Nephron (organoid): ENCODE measurements at regions not wholly inside any gene's neighbourhood (a gene's known extent, or its start where the extent isn't known, plus 50 kb on each side); places are given as distances from the start of the nearest gene placed in this dataset.

Experiments used
- H3K27ac Mint-ChIP-seq, 3 experiments: 2 replicates each; pipeline ENCODE4 v1.8.0; 2020; ENCODE audit warnings: mixed read lengths in 3 of 3, mild to moderate bottlenecking in 2 of 3, moderate library complexity in 1 of 3
- H3K27me3 Mint-ChIP-seq: 2 replicates; pipeline ENCODE4 v1.8.0; 2021; ENCODE audit warnings: low read depth, mild to moderate bottlenecking, moderate library complexity, mixed read lengths
- H3K36me3 Mint-ChIP-seq: 2 replicates; pipeline ENCODE4 v1.8.0; 2020; ENCODE audit warnings: low read depth, mixed read lengths
- H3K4me1 Mint-ChIP-seq: 2 replicates; pipeline ENCODE4 v1.8.0; 2020; ENCODE audit warnings: mixed read lengths
- H3K4me3 Mint-ChIP-seq, 3 experiments: 2 replicates each; pipeline ENCODE4 v1.8.0; 2020; ENCODE audit warnings: mild to moderate bottlenecking in 3 of 3, mixed read lengths in 3 of 3, moderate library complexity in 2 of 3
- H3K9me3 Mint-ChIP-seq: 2 replicates; pipeline ENCODE4 v1.8.0; 2020; ENCODE audit warnings: mixed read lengths
- TF ChIP-seq, protein P1 (sequence below), 3 experiments: fragments of 200-600 bp; sonication (generic); IDR thresholded peaks; one replicate each; pipeline ENCODE4 v1.5.0; 2021; ENCODE audit warnings: antibody characterized with exemption in 3 of 3; ENCODE audit not compliant: unreplicated experiment in 3 of 3

DNA sequence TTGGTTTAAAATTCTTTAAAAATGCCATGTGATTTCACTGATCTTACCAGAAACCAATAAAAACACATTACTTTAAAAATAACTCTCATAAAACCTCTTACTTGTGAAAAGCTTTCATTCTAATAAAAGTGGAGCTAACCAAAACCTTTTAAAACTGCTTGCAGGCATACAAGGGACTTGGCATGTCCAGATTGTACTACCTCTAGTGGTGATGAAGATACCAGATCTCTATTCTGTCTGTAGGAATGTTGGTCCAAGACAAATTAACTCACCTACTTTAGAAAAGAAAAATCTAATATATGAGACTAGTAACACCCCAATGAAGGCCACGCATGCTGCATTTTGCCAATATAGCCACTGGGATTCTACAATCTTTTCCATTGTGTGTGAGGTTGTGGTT, 151.0 kb upstream of the SALL1 start:
- H3K4me1 Mint-ChIP-seq, result peaks cover 15% of the 10 kb centered on the region
- peaks cover 8% of the 10 kb centered on the region for H3K9me3 Mint-ChIP-seq
- no peak overlapping the region for H3K27ac Mint-ChIP-seq
- no peaks in the 10 kb centered on the region for H3K27me3 Mint-ChIP-seq
- H3K4me3 Mint-ChIP-seq, result no peak overlapping the region
- H3K36me3 Mint-ChIP-seq, result no peaks in the 10 kb centered on the region
- TF ChIP-seq, protein P1, sequence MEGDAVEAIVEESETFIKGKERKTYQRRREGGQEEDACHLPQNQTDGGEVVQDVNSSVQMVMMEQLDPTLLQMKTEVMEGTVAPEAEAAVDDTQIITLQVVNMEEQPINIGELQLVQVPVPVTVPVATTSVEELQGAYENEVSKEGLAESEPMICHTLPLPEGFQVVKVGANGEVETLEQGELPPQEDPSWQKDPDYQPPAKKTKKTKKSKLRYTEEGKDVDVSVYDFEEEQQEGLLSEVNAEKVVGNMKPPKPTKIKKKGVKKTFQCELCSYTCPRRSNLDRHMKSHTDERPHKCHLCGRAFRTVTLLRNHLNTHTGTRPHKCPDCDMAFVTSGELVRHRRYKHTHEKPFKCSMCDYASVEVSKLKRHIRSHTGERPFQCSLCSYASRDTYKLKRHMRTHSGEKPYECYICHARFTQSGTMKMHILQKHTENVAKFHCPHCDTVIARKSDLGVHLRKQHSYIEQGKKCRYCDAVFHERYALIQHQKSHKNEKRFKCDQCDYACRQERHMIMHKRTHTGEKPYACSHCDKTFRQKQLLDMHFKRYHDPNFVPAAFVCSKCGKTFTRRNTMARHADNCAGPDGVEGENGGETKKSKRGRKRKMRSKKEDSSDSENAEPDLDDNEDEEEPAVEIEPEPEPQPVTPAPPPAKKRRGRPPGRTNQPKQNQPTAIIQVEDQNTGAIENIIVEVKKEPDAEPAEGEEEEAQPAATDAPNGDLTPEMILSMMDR (IDR thresholded peaks at IDR 0.05; ENCODE audit: unreplicated experiment in 3 of 3), result no peak

DNA sequence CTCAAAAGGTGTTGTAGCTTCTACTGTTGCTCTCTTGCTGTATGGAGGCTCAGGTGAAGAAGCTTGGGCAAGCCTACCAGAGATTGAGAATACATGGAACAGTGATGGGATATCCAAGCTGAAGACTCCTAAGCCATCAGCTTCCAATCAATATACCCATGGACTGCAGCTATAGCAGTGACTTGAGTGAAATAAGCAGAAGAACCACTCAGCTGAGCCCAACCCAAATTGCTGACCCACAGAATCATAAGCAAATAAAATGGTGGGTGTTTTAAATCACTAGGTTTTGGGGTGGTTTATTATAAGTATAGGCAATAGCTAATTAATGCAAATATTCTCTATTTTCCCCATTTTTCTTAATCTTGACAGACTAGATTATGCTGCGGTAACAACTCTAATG, 147.7 kb upstream of the SALL1 start:
- Mint-ChIP-seq H3K9me3 (peaks cover 13% of the 10 kb centered on the region), H3K27ac (no peak overlapping the region), H3K27me3 (peaks cover 5% of the 10 kb centered on the region), H3K36me3 (peaks cover 3% of the 10 kb centered on the region), H3K4me3 (no peak overlapping the region), H3K4me1 (no peaks in the 10 kb centered on the region)
- TF ChIP-seq, protein P1 (IDR thresholded peaks at IDR 0.05; ENCODE audit: unreplicated experiment in 3 of 3), result no peak

DNA sequence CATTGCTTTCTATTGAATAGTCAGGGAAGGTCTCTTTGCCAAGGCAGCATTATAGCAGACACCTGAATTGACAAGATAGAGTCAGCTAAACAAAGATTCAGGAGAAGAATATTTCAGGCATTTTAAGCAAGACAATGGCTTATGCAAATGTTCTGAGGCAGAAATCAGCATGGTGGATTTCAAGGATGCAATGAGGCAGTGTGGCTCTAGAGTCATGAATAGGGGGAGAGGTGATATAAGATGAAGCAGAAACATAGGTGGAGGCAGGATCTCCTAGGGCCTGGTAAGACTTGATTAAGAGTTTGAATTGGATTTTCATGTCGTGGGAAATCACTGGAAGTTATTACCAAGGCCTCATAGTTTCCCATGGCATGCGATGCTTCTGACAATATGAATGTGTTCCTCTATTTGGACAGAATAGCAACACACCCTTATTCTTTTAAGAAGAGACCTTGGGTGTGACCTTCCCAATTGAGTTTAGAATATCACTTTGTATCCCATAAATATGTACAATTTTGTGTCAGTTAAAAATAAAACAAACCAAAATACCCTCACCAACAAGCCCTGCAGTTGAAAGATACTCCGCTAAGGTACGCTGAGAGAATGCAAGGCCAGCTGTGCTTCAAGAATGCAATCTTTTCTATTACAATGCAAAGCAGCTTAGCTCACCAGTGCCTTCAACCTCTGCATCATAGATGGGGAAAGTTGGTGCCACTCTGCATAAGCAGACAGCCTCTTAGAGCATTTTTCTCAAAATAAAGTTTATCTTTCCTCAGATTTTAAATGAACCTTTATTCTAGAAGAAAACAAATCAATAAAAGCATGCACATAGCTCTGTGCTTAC, 139.6 kb upstream of the SALL1 start:
- no peak overlapping the region for H3K4me3 Mint-ChIP-seq
- H3K9me3 Mint-ChIP-seq, result peaks cover 4% of the 10 kb centered on the region
- H3K27ac Mint-ChIP-seq, result no peak overlapping the region
- H3K27me3 Mint-ChIP-seq, result peaks cover 6% of the 10 kb centered on the region
- peaks cover 25% of the 10 kb centered on the region for H3K4me1 Mint-ChIP-seq
- TF ChIP-seq, protein P1 (IDR thresholded peaks at IDR 0.05; ENCODE audit: unreplicated experiment in 3 of 3), result no peak
- H3K36me3 Mint-ChIP-seq, result peaks cover 2% of the 10 kb centered on the region

DNA sequence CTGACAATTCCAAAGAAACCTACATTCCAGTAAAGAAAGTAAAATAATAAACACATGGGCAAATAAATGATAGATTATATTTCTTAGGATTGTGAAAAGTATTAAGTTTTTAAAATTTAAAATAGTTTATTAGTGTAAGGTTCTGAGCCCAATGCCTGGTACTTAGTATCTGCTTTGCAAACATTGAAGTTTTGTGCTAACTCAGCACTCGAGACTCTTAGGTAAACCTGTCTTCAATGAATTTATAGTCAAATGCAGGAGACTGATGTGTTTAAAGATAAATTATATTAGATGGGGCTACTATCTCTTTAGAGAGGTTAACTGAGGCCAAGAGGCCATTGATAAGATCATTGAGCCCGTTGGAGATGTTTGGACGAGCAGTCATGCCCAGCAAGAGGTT, 138.3 kb upstream of the SALL1 start:
- H3K4me1 Mint-ChIP-seq, result peaks cover 25% of the 10 kb centered on the region
- TF ChIP-seq, protein P1 (IDR thresholded peaks at IDR 0.05; ENCODE audit: unreplicated experiment in 3 of 3), result no peak
- no peaks in the 10 kb centered on the region for H3K36me3 Mint-ChIP-seq
- no peak overlapping the region for H3K27ac Mint-ChIP-seq
- no peak overlapping the region for H3K4me3 Mint-ChIP-seq
- peaks cover 3% of the 10 kb centered on the region for H3K27me3 Mint-ChIP-seq
- no peaks in the 10 kb centered on the region for H3K9me3 Mint-ChIP-seq

DNA sequence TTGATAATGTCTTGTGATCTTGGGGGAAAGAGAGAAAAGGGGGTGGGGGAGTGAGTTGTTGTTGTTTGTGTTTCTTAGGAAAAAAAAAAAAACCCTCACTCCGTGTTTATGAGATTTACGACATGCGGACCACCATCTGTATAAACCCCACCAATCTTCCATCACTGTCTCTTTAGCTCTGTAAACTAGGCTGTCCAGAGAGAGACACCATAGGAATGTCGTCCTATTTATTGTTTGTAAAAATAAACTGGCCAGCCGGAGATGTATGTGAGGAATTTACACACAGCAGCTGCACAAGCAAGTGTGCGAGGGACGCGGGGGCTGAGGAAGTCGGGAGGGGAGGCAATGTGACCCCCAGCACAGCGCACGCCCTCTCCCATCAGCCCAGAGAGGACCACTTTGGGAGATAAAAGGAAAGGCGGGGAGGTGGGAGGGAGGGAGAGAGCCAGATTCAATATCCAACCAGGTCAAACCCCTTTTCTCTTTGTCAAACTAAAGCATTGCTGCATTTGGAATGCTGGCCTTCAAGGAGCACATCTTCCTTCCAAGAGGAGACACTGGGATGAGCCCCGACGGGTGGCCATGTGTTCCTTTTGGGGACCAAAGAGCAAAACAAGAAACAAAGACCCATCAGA, 136.2 kb upstream of the SALL1 start:
- H3K4me3 Mint-ChIP-seq, result no peak overlapping the region
- peaks cover 25% of the 10 kb centered on the region for H3K4me1 Mint-ChIP-seq
- TF ChIP-seq, protein P1 (IDR thresholded peaks at IDR 0.05; ENCODE audit: unreplicated experiment in 3 of 3), result no peak
- H3K27ac Mint-ChIP-seq, result peak overlapping the region; percentile 11 to 73 (median 73)
- H3K36me3 Mint-ChIP-seq, result no peaks in the 10 kb centered on the region
- H3K27me3 Mint-ChIP-seq, result no peaks in the 10 kb centered on the region
- H3K9me3 Mint-ChIP-seq, result no peaks in the 10 kb centered on the region
